ENCODE measurements at regions not wholly inside any gene's neighbourhood (a gene's known extent, or its start where the extent isn't known, plus 50 kb on each side); places are given as distances from the start of the nearest gene placed in this dataset.
"Not testable (repeated sequence)": the region's sequence is repeated elsewhere in the genome, so short reads cannot be mapped to it uniquely, and the experiment has no call there.

DNA sequence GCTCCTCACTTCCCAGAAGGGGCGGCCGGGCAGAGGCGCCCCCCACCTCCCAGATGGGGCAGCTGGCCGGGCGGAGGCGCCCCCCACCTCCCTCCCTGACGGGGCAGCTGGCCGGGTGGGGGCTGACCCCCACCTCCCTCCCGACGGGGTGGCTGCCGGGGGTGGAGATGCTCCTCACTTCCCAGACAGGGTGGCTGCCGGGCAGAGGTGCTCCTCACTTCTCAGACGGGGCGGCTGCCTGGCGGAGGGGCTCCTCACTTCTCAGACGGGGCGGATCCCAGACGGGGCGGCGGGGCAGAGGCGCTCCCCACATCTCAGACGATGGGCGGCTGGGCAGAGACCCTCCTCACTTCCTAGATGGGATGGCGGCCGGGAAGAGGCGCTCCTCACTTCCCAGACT lies 177.4 kb upstream of the FLRT2 start:
- DNase-seq (ENCODE audit: low spot score): not testable (repeated sequence)

DNA sequence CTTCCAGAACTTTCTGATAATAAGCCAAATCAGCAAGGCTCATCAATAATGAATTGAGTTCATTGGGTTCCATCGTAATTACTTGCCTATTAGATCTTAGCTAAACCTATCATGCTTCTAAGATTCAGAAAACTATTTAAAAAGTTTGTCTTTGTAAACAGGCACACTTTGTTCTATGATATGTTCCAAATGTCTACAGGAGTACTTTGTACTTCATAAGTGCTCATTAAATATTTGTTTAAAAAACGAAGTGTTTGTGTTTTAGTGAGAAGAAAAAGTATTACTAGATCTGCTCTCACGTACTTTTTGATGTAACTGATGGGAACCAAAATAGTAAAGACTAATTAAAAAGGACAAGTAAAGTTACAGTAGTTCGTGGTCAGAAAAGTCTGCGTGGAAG lies 172.8 kb upstream of the FLRT2 start:
- DNase-seq (ENCODE audit: low spot score): no peak

DNA sequence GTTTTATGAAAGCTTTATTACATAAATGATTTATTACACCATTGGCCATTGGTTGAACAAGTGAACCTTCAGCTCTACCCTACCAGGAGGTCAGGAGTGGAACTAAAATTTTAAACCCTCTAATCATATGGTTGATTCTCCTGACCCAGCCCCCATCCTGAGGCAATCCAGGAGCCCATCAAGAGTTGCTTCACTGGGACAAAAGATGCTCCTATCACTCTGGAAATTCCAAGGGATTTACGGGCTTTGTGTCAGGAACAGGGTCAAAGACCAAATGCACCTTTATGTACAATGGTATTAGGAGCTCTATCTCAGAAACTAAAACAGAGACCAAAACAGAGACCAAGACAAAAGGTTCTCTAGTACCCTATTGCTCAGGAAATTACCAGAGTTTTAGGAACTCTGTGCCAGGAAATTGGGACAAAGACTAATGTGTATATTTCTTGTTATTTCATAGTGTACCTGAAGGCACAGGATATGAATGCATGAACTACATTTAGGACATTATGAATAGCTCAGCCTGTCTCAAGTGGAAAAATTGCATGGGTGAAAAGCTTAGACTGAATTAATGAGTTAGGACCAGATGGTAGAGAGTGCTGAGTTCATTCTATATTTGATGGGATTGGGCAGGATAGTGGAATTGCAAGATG lies 171.7 kb upstream of the FLRT2 start:
- no peak for DNase-seq (ENCODE audit: low spot score)

DNA sequence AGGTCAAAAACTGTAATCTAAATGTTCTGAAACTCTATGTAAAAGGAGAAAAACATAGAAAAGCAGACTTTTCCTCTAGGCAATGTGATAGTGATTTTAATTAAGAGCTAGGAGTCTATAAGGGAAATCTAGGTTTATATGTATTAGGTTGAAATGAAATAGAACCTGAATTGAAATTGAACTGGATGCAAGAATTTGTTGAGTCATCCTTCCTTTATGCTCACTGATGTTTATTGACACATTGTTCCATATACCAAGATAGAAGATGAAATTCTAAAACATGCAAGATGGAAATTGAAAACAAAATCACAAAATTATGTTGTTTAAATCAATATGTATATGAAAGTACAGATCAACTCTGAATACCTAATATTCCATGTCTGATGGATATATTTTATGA lies 170.4 kb upstream of the FLRT2 start:
- DNase-seq (ENCODE audit: low spot score): no peak

DNA sequence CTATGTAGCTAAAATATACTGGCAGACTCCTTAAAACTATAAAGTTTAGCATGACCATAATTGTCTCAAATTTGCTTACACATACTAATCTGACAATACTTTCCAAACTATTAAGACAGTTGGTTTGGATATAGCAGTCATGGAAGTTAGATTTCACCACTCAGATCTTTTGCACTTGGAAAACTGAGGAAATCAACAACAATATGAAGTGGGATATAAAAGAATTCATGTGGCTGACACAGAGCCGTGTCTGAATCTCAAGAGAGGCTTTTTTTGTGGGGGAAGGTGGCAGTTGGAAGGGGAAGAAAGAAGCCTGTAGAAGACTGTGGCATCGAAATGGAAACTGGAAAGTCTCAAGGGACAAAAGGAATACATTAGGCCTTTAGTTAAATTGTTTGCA lies 166.6 kb upstream of the FLRT2 start:
- DNase-seq (ENCODE audit: low spot score): no peak

DNA sequence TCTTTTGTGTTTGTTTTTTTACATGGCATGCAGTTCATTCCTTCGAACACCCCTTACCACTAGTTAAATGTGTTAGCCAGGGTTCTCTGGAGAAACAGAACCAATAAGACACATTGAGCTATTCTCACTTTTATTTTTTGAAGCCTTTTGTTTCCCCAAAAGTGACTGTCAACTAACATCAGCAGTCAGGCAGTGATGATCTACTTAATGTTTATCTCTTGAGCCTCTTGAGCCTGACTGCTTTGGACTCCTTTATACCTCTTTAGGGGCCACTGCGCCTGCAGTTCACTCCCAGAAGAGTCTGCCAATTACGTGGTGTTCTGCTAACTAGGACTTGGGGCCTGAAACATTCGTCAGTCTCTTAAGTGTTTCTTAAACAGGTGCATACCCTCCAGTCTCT lies 163.7 kb upstream of the FLRT2 start:
- DNase-seq (ENCODE audit: low spot score): no peak

DNA sequence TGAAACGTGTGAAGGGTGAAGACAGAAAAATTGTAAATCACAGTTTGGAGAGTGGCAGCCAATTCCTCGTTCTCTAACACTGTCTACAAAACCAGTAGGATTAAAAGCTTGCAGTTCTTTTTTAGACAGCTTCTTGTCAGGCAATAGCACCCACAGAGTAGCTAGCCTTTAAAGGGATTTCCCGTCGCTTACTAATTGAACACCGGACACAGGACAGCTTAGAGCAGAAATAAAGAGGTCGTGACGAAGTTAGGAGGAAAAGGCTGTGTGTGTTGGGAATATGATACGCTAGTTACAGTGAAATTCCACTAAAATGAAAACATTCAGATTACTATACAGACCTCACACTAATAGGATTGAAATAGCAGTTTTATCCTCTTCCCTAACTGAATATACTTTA lies 149.1 kb upstream of the FLRT2 start:
- DNase-seq (ENCODE audit: low spot score): no peak

DNA sequence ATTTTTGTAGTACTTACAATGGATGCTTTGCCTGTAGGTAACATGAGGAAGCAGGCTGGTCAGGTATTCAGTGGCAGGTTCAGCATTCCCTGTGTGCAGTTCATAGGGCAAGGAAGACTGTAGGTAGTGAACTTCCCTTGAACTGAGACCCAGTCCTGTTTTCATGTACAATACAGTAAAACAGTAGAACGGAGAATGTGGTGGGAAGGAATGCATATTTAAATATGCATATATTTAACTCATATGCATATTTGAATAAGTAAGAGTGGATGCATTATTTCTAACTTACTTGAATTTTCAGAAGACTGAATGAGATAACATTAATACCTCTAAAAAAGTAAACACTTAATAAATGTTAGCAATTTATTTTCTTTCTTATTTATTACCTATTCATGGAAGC lies 147.6 kb upstream of the FLRT2 start:
- DNase-seq (ENCODE audit: low spot score): no peak

DNA sequence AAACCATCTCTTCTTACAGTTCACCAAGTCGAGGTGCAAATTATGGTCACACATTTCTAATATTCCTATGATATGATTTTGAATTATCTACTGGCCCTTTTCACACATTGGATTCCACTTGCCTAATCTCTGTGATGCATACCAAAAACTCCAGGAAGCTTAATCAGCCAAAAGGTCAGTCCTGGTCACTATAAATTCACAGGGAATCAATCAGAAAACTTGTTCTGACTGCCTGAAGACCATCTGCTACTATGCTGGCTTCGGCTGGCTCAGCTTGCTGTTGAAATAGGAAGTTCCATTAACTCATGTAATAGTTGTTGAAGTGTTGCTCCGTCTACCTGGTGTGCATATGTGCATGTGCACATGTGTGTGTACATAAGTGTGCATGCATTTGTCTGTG lies 142.8 kb upstream of the FLRT2 start:
- DNase-seq (ENCODE audit: low spot score): no peak

DNA sequence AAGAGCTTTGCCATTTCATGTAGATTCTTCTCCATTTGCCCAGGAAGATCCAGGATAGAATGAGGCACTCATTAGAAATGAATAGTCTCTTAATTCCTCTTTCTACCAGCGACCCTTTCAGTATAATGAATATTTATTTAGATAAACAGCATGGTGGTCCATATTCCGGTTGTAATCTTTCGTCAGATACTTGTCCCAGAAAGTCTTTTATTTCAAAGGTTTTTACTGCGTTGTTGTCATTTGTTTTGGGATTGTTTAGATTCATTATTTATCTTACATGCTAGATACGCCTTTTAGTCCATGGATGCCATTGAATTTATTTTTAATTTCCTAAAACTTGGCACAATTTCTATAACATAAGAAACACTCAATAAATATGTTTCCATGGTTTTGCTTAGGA lies 139.7 kb upstream of the FLRT2 start:
- DNase-seq (ENCODE audit: low spot score): no peak

DNA sequence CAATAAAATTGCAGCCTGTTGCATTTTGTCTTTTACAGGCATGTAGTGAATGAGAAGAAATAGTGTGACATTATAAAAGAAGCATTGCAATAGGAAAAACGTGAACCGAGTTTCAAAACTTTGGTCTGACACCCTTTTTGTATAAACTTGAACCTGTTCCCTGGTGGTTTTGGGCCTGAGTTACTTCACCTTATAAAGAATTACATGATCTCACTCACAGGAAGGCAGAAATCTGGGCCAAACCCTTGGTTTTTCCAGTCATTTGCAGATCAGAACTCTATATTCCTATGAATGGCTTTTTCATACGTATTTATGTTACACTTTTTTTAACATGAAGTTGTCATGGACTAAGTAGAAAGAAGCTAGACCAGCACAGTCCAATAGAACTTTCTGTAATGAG lies 138.5 kb upstream of the FLRT2 start:
- DNase-seq (ENCODE audit: low spot score): no peak

DNA sequence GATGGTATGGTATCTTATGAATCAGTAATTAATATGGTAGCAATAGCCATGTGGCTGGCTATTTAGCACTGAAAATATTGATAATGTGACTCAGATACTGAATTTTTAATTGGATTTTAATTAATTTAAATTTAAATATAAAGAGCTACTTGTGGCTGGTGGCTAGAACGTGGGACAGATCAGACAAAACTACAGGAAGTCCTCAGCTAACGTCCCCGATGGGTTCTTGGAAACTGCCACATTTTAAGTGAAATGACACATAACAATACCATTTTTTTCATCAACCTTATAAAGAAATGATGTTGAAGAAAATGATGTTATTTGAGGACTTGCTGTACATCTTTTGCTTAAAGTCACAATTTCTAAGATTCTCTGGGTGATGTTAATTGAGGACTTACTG lies 138.1 kb upstream of the FLRT2 start:
- DNase-seq (ENCODE audit: low spot score): no peak

DNA sequence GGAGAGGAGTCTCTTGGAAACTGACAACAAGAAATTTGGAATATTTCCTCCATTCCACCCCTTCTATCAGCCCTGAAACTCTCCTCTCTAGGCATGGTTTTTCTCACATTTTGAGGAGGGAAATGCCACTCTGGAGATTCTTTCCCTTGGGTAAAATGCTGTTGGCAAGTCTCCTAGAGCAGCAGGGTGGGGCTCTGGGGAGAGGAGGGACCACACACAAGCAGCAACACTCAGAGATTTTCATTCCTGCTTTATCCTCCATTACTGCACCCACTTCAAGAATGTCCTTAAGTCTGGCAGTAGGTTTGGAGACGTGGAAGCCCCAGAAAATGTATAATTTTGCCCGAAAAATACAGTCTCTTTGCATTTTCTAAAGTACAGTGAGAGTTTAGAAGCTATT lies 130.8 kb upstream of the FLRT2 start:
- no peak for DNase-seq (ENCODE audit: low spot score)

DNA sequence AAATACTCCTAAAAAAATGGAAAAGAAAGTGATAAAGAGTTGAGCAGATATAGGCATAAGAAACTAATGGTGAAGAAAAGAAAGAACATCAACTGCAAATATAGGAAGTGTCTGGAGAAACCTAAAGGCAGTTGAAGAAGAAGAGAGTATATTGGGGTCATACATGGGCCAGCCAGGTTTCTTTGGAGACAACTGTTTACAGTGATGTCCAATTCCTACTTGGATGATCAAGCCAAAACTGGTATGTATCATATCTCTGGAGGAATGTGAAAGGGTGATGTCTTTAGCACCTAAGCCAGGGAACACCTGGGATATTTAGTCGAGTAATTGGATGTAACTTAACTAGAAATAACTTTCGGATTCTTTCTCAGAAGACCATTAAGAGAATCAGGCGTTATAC lies 129.3 kb upstream of the FLRT2 start:
- DNase-seq (ENCODE audit: low spot score): no peak

DNA sequence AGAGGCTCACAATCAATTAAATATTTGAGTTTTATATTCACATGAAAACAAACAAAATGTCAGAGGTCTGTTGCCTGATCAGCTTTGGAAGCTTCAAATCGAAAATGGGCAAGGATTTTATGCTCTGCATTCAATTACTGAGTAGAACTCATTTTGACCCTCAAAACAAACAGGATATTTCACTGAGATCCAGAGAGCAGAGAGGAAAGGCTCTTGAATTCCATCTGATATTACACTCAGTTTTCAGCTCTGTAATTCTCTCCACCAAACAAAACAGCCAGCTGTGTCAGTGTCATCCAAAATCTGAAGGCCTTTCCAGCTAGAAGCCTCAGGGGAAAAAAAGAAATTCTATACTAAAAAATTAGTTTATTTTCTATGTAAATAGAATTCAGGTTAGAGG lies 128.6 kb upstream of the FLRT2 start:
- no peak for DNase-seq (ENCODE audit: low spot score)

DNA sequence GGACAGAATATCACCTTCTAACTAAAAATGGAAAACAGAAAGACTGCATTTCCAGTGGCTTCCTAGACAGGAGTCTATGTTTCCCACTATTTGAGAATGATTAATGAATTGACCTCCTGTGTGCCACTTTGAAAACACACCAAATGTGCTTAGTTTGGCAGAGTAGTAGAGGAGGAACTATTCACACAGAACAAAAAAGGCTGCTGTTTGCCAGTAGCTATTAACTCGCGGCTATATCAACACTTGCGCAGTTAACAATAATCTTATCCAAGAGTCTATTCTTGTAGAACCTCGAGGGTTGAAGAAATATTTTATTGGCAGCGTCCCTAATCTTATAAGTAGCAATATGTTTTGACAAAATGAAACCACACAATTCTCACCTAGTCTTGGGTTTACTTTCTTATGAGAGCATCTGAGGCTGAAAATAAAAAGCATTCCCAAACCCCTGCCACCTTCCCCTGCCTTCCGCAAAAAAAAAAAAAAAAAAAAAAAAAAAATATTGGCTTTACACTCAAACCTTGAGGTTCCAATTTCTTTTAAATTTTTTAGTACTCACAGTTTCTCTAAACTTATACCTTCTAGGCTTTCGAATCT lies 127.3 kb upstream of the FLRT2 start:
- DNase-seq (ENCODE audit: low spot score): no peak

DNA sequence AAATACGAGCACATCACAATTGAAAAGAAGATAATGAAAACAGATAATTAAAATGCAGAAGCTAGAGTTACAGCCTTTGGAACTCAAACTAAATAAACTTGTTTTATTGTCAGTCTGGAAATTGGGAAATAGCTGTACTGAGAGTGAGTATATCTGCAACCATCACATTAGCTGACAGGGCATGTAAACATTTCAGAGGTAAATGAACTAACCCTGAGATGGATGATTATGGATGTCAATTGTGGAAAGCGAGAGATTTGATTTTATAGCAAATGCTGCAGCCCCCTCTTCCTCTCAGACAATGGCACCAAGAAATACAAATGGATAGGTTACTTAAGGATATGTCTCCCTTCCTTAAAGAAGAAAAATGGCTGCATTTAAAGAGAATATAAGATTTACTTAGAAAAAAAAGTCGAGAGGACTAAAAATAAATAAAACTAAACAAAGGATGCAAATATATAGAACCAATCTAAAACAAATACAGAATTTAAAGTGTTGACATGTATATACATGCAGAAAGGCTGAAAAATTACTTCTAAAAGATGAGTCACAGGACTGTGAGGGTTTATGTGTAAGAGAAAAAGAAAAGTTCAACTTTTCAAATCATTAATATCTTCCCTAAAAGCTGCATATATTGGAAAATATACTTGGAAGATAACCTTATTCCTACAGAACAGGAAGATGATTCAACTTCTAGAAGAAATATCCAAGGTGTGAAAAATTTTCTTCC lies 120.3 kb upstream of the FLRT2 start:
- DNase-seq (ENCODE audit: low spot score): no peak

DNA sequence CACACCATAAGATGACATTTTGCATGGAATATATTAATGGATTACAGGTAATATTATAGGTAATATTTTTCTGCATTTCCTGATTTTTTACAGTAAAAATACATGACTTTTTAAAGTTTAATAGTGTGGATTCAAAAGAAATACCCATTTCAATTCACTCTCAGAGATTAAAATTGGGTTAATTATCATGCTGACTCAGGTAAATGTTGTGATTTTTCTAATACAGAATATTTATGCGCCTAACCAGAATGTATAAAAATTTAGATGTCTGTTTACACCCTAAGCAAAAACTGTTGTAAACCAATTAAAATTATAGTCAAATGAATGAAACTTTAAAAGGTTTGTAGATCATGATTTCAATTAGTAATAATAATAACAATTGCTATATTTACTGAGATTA lies 117.2 kb upstream of the FLRT2 start:
- DNase-seq (ENCODE audit: low spot score): no peak

DNA sequence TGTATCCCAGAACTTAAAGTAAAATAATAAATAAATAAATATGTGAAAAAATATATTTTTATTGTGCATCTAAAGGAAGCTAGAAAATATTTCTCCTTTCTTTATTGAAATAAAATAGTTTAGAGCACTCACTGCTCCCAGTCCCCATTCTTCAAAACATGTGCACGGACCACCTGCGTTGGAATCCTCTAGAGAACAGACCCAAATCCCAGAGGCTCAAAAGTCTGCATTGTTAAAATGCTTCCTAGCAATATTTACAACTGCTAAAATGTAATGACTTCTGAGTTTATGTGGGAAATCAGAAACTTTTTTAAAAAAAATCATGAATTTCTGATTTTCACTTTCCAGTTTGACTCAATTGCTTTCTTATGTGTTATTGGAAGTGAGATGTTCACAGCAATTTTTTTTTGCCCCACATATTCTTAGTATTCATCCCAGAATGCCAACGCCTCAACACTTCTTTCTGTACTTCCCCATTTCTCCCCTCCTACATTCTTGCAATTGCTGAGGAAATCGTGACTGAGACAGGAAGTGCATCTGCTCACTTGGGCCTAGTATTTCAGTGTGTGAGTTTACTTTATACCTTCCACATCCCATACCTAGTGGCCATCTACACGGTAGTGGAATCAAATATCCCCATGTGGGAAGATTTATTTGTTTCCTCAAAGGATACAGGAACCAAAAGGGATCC lies 116.0 kb upstream of the FLRT2 start:
- no peak for DNase-seq (ENCODE audit: low spot score)

DNA sequence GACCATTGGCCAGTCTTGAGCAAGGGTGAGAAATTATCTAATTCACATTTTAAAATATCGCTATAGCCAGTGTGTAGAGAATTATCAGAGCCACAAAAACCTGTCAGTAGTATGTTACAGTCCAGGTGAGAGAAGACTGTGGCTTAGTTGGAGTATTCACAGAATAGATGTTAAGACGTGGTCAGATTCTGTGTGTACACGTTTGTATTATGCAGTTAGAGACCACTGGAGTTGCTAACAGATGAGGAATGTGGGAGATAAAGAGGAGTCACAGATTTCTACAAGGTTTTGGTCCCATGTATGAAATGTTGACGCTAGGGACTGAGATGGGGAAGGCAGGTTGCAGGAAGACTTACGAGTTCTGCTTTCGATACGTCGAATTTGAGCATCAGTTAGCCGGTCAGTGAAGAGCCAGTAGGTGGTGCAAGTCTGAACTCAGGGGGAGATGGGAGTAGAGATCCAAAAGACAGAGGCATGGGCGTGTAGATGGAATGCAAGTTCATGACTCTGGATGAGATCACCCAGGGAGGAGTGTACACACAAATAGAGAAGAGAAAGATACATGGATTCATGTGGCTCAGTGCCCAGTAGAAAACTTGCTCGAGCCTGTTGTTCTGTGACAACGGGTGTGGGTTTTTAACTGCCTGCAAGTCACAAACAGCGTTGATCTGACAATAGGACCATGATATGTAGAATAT lies 114.8 kb upstream of the FLRT2 start:
- peak; percentile 80 for DNase-seq (ENCODE audit: low spot score)

DNA sequence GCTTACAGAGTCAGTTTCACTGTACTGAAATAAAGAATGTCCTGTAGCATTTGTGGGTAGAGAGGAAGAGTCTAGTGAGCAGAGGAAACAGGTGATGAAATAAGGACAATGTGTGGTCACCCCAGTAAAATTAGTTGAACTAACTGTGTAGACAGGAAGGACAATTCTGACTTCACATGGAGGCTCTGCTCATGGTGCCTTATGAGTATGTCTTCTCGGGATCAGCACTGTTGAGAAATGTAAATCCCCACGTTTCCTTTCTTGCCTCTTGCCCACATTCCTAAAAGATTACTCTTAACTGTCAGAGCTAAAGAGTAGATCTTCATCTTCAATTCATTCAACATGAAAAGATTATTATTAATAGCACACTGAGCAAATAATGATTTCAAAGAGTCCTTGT lies 113.2 kb upstream of the FLRT2 start:
- peak; percentile 21 for DNase-seq (ENCODE audit: low spot score)

DNA sequence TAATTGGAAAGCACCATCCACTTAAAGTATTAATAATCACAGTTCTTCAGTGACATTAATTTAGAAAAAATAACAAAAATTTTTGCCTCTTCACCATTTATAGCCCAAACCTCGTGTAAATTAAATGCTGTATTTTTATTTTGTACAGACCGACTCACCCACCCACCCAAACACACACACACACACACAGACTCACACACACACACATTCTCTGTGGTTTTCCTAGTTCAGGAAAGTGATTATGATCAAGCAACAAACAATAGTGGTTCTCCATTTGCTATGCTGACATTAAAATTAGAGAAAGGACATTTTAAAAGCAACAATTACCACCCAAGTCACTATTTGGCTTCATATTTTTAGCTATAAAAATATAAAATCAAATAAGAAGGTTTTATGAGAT lies 112.5 kb upstream of the FLRT2 start:
- no peak for DNase-seq (ENCODE audit: low spot score)

Data from H4 (cell line).